Effector memory CD8-positive, alpha-beta T cell (primary cell): ENCODE measurements at regions not wholly inside any gene's neighbourhood (a gene's known extent, or its start where the extent isn't known, plus 50 kb on each side); places are given as distances from the start of the nearest gene placed in this dataset.

Experiments
- ATAC-seq: fragments of 150-1000 bp; cut with Tn5 transposase; replicated peaks from 2 replicates; pipeline ENCODE4 v1.10.0; 2021; ENCODE audit warnings: mild to moderate bottlenecking, moderate library complexity
- DNase-seq, 3 experiments: peaks; one replicate each; pipeline ENCODE4 v3.0.0; 2021
- H3K27ac Mint-ChIP-seq, 2 donors: one replicate each; pipeline ENCODE4 v1.8.0; 2022; ENCODE audit warnings: mild to moderate bottlenecking in 2 of 2, mixed read lengths in 2 of 2, moderate library complexity in 2 of 2
- H3K27me3 Mint-ChIP-seq, 2 donors: one replicate each; pipeline ENCODE4 v1.8.0; 2022; ENCODE audit warnings: mixed read lengths in 2 of 2
- H3K36me3 Mint-ChIP-seq: one replicate; pipeline ENCODE4 v1.8.0; 2022; ENCODE audit warnings: mild to moderate bottlenecking, moderate library complexity, mixed read lengths; ENCODE audit not compliant: insufficient read depth
- H3K4me1 Mint-ChIP-seq, 2 donors: one replicate each; pipeline ENCODE4 v1.8.0; 2022; ENCODE audit warnings: low read depth in 2 of 2, mixed read lengths in 2 of 2
- H3K4me3 Mint-ChIP-seq, 2 donors: one replicate each; pipeline ENCODE4 v1.8.0; 2022; ENCODE audit warnings: mild to moderate bottlenecking in 2 of 2, mixed read lengths in 2 of 2, moderate library complexity in 2 of 2
- H3K9me3 Mint-ChIP-seq, 2 donors: one replicate each; pipeline ENCODE4 v1.8.0; 2022; ENCODE audit warnings: mixed read lengths in 2 of 2

- Mint-ChIP-seq H3K9me3 (no peaks in the 10 kb centered on the region), H3K4me1 (no peaks in the 10 kb centered on the region), H3K36me3 (no peaks in the 10 kb centered on the region), H3K27me3 (peaks cover 13 to 15% of the 10 kb centered on the region in 2 donors), H3K27ac (no peak overlapping the region), H3K4me3 (no peak overlapping the region)
- ATAC-seq (no peak), DNase-seq (no peak)
These were observed 94.3 kb upstream of the CD55 start for GRCh38 chr1:207227131-207227630.

- peaks cover 7 to 9% of the 10 kb centered on the region in 2 donors for H3K27me3 Mint-ChIP-seq
- no peaks in the 10 kb centered on the region for H3K9me3 Mint-ChIP-seq
- DNase-seq (no peak), ATAC-seq (no peak)
- H3K4me1 Mint-ChIP-seq = no peaks in the 10 kb centered on the region
- H3K36me3 Mint-ChIP-seq = no peaks in the 10 kb centered on the region
- H3K27ac Mint-ChIP-seq = no peak overlapping the region
- no peak overlapping the region for H3K4me3 Mint-ChIP-seq
These were observed 92.5 kb upstream of the CD55 start for GRCh38 chr1:207228987-207229386.

- no peak for ATAC-seq
- no peak overlapping the region for H3K27ac Mint-ChIP-seq
- no peaks in the 10 kb centered on the region for H3K9me3 Mint-ChIP-seq
- H3K27me3 Mint-ChIP-seq = peaks cover 20 to 23% of the 10 kb centered on the region in 2 donors
- H3K4me3 Mint-ChIP-seq = no peak overlapping the region
- no peak for DNase-seq
- H3K4me1 Mint-ChIP-seq = no peaks in the 10 kb centered on the region
- H3K36me3 Mint-ChIP-seq = no peaks in the 10 kb centered on the region
These were observed 91.0 kb upstream of the CD55 start for GRCh38 chr1:207230441-207230840.

- Mint-ChIP-seq H3K9me3 (no peaks in the 10 kb centered on the region), H3K27ac (no peak overlapping the region), H3K27me3 (peaks cover 52 to 65% of the 10 kb centered on the region in 2 donors), H3K4me3 (no peak overlapping the region), H3K4me1 (no peaks in the 10 kb centered on the region), H3K36me3 (no peaks in the 10 kb centered on the region)
- DNase-seq (no peak), ATAC-seq (no peak)
These were observed 86.8 kb upstream of the CD55 start for GRCh38 chr1:207234690-207235089.

- no peaks in the 10 kb centered on the region for H3K9me3 Mint-ChIP-seq
- H3K4me1 Mint-ChIP-seq = peaks cover 0 to 2% of the 10 kb centered on the region in 2 donors
- no peak overlapping the region for H3K4me3 Mint-ChIP-seq
- ATAC-seq = no peak
- H3K27me3 Mint-ChIP-seq = peaks cover 53 to 57% of the 10 kb centered on the region in 2 donors
- DNase-seq = no peak
- no peaks in the 10 kb centered on the region for H3K36me3 Mint-ChIP-seq
- H3K27ac Mint-ChIP-seq = no peak overlapping the region
These were observed 81.6 kb upstream of the CD55 start for GRCh38 chr1:207239874-207240273.

GRCh38 chr1:207240325-207241101, 81.0 kb upstream of the CD55 start:
- Mint-ChIP-seq H3K27me3 (peaks cover 46 to 50% of the 10 kb centered on the region in 2 donors), H3K36me3 (no peaks in the 10 kb centered on the region), H3K9me3 (no peaks in the 10 kb centered on the region), H3K27ac (no peak overlapping the region), H3K4me1 (peaks cover 0 to 2% of the 10 kb centered on the region in 2 donors), H3K4me3 (no peak overlapping the region)
- no peak for ATAC-seq
- no peak for DNase-seq

- ATAC-seq = no peak
These were observed 80.1 kb upstream of the CD55 start for GRCh38 chr1:207241164-207241934.

GRCh38 chr1:207243442-207244408, 77.8 kb upstream of the CD55 start:
- Mint-ChIP-seq H3K27me3 (peaks cover 18 to 20% of the 10 kb centered on the region in 2 donors), H3K4me1 (peaks cover 0 to 2% of the 10 kb centered on the region in 2 donors), H3K4me3 (no peak overlapping the region), H3K36me3 (no peaks in the 10 kb centered on the region), H3K27ac (no peak overlapping the region), H3K9me3 (no peaks in the 10 kb centered on the region)
- ATAC-seq = no peak
- no peak for DNase-seq

More at GRCh38 chr1:207241164-207241934, 80.1 kb upstream of the CD55 start:
- no peak overlapping the region for H3K4me3 Mint-ChIP-seq
- H3K27me3 Mint-ChIP-seq = peaks cover 41 to 42% of the 10 kb centered on the region in 2 donors
- H3K27ac Mint-ChIP-seq = no peak overlapping the region
- H3K9me3 Mint-ChIP-seq = no peaks in the 10 kb centered on the region
- DNase-seq = no peak
- peaks cover 0 to 2% of the 10 kb centered on the region in 2 donors for H3K4me1 Mint-ChIP-seq
- no peaks in the 10 kb centered on the region for H3K36me3 Mint-ChIP-seq

- Mint-ChIP-seq H3K27ac (no peak overlapping the region), H3K9me3 (no peaks in the 10 kb centered on the region), H3K4me1 (peaks cover 0 to 2% of the 10 kb centered on the region in 2 donors), H3K27me3 (peaks cover 11 to 16% of the 10 kb centered on the region in 2 donors), H3K4me3 (no peak overlapping the region), H3K36me3 (no peaks in the 10 kb centered on the region)
- no peak for DNase-seq
- ATAC-seq = no peak
These were observed 77.1 kb upstream of the CD55 start for GRCh38 chr1:207244409-207244801.

- no peak overlapping the region for H3K4me3 Mint-ChIP-seq
- no peaks in the 10 kb centered on the region for H3K9me3 Mint-ChIP-seq
- H3K36me3 Mint-ChIP-seq = no peaks in the 10 kb centered on the region
- no peak overlapping the region for H3K27ac Mint-ChIP-seq
- no peak for DNase-seq
- H3K27me3 Mint-ChIP-seq = peaks cover 9 to 20% of the 10 kb centered on the region in 2 donors
- ATAC-seq = no peak
- peaks cover 0 to 2% of the 10 kb centered on the region in 2 donors for H3K4me1 Mint-ChIP-seq
These were observed 76.4 kb upstream of the CD55 start for GRCh38 chr1:207245124-207245523.

GRCh38 chr1:207248544-207249198, 72.8 kb upstream of the CD55 start:
- peaks cover 0 to 2% of the 10 kb centered on the region in 2 donors for H3K4me1 Mint-ChIP-seq

GRCh38 chr1:207250431-207250830, 71.0 kb upstream of the CD55 start:
- H3K27me3 Mint-ChIP-seq = peaks cover 4 to 28% of the 10 kb centered on the region in 2 donors
- ATAC-seq (no peak), DNase-seq (no peak)
- no peak overlapping the region for H3K27ac Mint-ChIP-seq
- no peaks in the 10 kb centered on the region for H3K9me3 Mint-ChIP-seq
- H3K4me3 Mint-ChIP-seq = no peak overlapping the region
- no peaks in the 10 kb centered on the region for H3K4me1 Mint-ChIP-seq
- H3K36me3 Mint-ChIP-seq = no peaks in the 10 kb centered on the region

More at GRCh38 chr1:207248544-207249198, 72.8 kb upstream of the CD55 start:
- H3K27ac Mint-ChIP-seq = no peak overlapping the region
- ATAC-seq (no peak), DNase-seq (no peak)
- no peaks in the 10 kb centered on the region for H3K36me3 Mint-ChIP-seq
- H3K9me3 Mint-ChIP-seq = no peaks in the 10 kb centered on the region
- peaks cover 5 to 25% of the 10 kb centered on the region in 2 donors for H3K27me3 Mint-ChIP-seq
- H3K4me3 Mint-ChIP-seq = no peak overlapping the region
